Epithelial cell of esophagus (primary cell): ENCODE measurements at regions not wholly inside any gene's neighbourhood (a gene's known extent, or its start where the extent isn't known, plus 50 kb on each side); places are given as distances from the start of the nearest gene placed in this dataset.

Experiments used
- DNase-seq: peaks from one replicate; pipeline ENCODE4 v3.0.0; 2010; ENCODE audit warnings: low read depth
- H3K4me3 ChIP-seq: 2 replicates; pipeline ENCODE4 v1.5.1; 2011; ENCODE audit warnings: mild to moderate bottlenecking, low read length, control low read depth
- CTCF ChIP-seq: IDR thresholded peaks from 2 replicates; pipeline ENCODE4 v1.5.1; 2011; ENCODE audit warnings: low read depth, mild to moderate bottlenecking, low read length, control low read depth, inconsistent platforms; ENCODE audit not compliant: insufficient read depth; ENCODE audit errors: missing control alignments

- H3K4me3 ChIP-seq, result no peak overlapping the region
- DNase-seq, result no peak
- no peak for TF ChIP-seq CTCF
Observed at GRCh38 chr13:82829040-82829439, 1053.2 kb downstream of the SLITRK1 start.

- TF ChIP-seq CTCF, result no peak
- no peak for DNase-seq
Observed at GRCh38 chr13:82827724-82828123, 1054.5 kb downstream of the SLITRK1 start.

GRCh38 chr13:82822935-82823334, 1059.3 kb downstream of the SLITRK1 start:
- no peak for TF ChIP-seq CTCF
- no peak for DNase-seq
- no peak overlapping the region for H3K4me3 ChIP-seq

More at GRCh38 chr13:82827724-82828123, 1054.5 kb downstream of the SLITRK1 start:
- H3K4me3 ChIP-seq, result no peak overlapping the region

GRCh38 chr13:82817133-82817532, 1065.1 kb downstream of the SLITRK1 start:
- no peak for DNase-seq
- H3K4me3 ChIP-seq, result no peak overlapping the region
- no peak for TF ChIP-seq CTCF

GRCh38 chr13:82815791-82816190, 1066.5 kb downstream of the SLITRK1 start:
- DNase-seq, result peak; percentile 73
- no peak for TF ChIP-seq CTCF
- H3K4me3 ChIP-seq, result no peak overlapping the region

- no peak for TF ChIP-seq CTCF
- H3K4me3 ChIP-seq, result no peak overlapping the region
- DNase-seq, result peak; percentile 58
Observed at GRCh38 chr13:82803341-82803740, 1078.9 kb downstream of the SLITRK1 start.

- H3K4me3 ChIP-seq, result no peak overlapping the region
- no peak for TF ChIP-seq CTCF
- no peak for DNase-seq
Observed at GRCh38 chr13:82802528-82802927, 1079.7 kb downstream of the SLITRK1 start.
